GM12865 (cell line): ENCODE measurements at regions not wholly inside any gene's neighbourhood (a gene's known extent, or its start where the extent isn't known, plus 50 kb on each side); places are given as distances from the start of the nearest gene placed in this dataset.

Source experiments
- DNase-seq: peaks from one replicate; pipeline ENCODE4 v3.0.0; 2010; ENCODE audit warnings: low read depth
- H3K4me3 ChIP-seq: 2 replicates; pipeline ENCODE4 v1.5.1; 2011; ENCODE audit warnings: mild to moderate bottlenecking, low read depth, low read length, control low read depth
- TF ChIP-seq, protein P1 (sequence below): IDR thresholded peaks from 2 replicates; pipeline ENCODE4 v1.5.1; 2011; ENCODE audit warnings: low read length, control low read depth, low read depth, inconsistent platforms; ENCODE audit not compliant: insufficient read depth; ENCODE audit errors: missing control alignments

DNA sequence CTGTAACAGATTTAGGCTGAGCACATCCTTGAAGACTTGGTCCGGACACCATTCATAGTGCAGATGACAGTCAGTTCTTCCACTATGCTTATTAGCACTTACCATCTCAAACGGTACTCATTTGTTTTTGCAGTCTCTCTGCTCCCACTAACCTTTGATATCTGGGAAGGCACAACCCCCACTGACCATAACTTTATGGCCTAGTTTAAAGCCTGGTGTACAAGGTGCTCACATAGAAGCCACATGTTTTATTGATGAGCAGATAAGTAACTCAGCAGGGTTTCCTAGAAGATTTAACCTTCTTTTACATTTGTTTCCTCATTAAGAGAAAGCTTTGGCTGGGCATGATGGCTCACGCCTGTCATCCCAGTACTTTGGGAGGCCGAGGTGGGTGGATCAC, 119.3 kb upstream of the MAGI3 start:
- H3K4me3 ChIP-seq: no peak overlapping the region
- DNase-seq: no peak
- TF ChIP-seq, protein P1, sequence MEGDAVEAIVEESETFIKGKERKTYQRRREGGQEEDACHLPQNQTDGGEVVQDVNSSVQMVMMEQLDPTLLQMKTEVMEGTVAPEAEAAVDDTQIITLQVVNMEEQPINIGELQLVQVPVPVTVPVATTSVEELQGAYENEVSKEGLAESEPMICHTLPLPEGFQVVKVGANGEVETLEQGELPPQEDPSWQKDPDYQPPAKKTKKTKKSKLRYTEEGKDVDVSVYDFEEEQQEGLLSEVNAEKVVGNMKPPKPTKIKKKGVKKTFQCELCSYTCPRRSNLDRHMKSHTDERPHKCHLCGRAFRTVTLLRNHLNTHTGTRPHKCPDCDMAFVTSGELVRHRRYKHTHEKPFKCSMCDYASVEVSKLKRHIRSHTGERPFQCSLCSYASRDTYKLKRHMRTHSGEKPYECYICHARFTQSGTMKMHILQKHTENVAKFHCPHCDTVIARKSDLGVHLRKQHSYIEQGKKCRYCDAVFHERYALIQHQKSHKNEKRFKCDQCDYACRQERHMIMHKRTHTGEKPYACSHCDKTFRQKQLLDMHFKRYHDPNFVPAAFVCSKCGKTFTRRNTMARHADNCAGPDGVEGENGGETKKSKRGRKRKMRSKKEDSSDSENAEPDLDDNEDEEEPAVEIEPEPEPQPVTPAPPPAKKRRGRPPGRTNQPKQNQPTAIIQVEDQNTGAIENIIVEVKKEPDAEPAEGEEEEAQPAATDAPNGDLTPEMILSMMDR: no peak

- TF ChIP-seq, protein P1: no peak
Measured at GRCh38 chr1:113275083-113275482, 115.2 kb upstream of the MAGI3 start.

GRCh38 chr1:113275691-113276090, 114.6 kb upstream of the MAGI3 start:
- no peak overlapping the region for H3K4me3 ChIP-seq
- TF ChIP-seq, protein P1: no peak
- DNase-seq: no peak

More at GRCh38 chr1:113275083-113275482, 115.2 kb upstream of the MAGI3 start:
- DNase-seq: no peak
- no peak overlapping the region for H3K4me3 ChIP-seq

GRCh38 chr1:113276507-113276906, 113.8 kb upstream of the MAGI3 start:
- TF ChIP-seq, protein P1: no peak
- no peak for DNase-seq
- H3K4me3 ChIP-seq: no peak overlapping the region

- H3K4me3 ChIP-seq: no peak overlapping the region
- TF ChIP-seq, protein P1: no peak
- no peak for DNase-seq
Measured at GRCh38 chr1:113278371-113278770, 111.9 kb upstream of the MAGI3 start.

DNA sequence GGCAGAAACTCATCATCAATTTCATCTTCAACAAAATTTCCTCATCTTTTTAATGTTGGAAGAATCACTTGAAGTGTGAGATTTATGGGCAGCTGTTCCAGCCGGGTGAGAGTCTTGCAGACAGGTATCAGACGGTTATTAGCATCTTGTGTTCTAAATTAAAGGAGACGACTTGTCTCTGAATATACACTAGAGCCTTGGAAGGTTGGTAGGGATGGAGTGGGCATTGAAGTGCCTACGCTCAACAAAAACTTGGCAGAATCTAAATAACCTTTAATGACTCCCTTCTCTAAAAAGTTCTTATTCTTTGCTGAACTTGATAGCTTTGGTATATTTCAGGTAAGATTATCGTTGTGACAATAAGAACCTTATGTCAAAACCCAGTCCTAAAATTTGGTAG, 111.5 kb upstream of the MAGI3 start:
- DNase-seq: no peak
- H3K4me3 ChIP-seq: no peak overlapping the region
- TF ChIP-seq, protein P1: no peak

GRCh38 chr1:113279776-113280391, 110.4 kb upstream of the MAGI3 start:
- TF ChIP-seq, protein P1: no peak
- no peak for DNase-seq
- H3K4me3 ChIP-seq: no peak overlapping the region
